ENCODE measurements at regions not wholly inside any gene's neighbourhood (a gene's known extent, or its start where the extent isn't known, plus 50 kb on each side); places are given as distances from the start of the nearest gene placed in this dataset.

- TF ChIP-seq, protein P1, sequence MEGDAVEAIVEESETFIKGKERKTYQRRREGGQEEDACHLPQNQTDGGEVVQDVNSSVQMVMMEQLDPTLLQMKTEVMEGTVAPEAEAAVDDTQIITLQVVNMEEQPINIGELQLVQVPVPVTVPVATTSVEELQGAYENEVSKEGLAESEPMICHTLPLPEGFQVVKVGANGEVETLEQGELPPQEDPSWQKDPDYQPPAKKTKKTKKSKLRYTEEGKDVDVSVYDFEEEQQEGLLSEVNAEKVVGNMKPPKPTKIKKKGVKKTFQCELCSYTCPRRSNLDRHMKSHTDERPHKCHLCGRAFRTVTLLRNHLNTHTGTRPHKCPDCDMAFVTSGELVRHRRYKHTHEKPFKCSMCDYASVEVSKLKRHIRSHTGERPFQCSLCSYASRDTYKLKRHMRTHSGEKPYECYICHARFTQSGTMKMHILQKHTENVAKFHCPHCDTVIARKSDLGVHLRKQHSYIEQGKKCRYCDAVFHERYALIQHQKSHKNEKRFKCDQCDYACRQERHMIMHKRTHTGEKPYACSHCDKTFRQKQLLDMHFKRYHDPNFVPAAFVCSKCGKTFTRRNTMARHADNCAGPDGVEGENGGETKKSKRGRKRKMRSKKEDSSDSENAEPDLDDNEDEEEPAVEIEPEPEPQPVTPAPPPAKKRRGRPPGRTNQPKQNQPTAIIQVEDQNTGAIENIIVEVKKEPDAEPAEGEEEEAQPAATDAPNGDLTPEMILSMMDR (IDR thresholded peaks at IDR 0.05; ENCODE audit: poor library complexity), result no peak
- TF ChIP-seq EZH2 (IDR thresholded peaks at IDR 0.05; ENCODE audit: borderline replicate concordance) (no peak), EZH2phosphoT487 (IDR thresholded peaks at IDR 0.05; ENCODE audit: low read depth, severe bottlenecking, unreplicated experiment) (no peak)
Measured at GRCh38 chr7:155988416-155988815, 176.2 kb upstream of the SHH start.

Measured in hepatocyte (in vitro differentiated cells).